Natural killer cell (primary cell): ENCODE measurements at regions not wholly inside any gene's neighbourhood (a gene's known extent, or its start where the extent isn't known, plus 50 kb on each side); places are given as distances from the start of the nearest gene placed in this dataset.

ENCODE experiments used
- ATAC-seq, 3 donors: fragments of 150-1000 bp in 2 of 3; fragments of 200-7000 bp in 1 of 3; cut with Tn5 transposase; 1 replicate in 1 of 3; 2 replicates in 2 of 3; pipeline ENCODE4 v1.10.0; 2021; ENCODE audit warnings: mild to moderate bottlenecking in 2 of 3, moderate library complexity in 2 of 3
- DNase-seq, 2 donors: peaks; one replicate each; pipeline versions ENCODE4 v3.0.0 to v3.0.0-alpha.2; 2013 to 2021; ENCODE audit warnings: mixed read lengths in 1 of 2
- H3K27ac ChIP-seq: one replicate; pipeline ENCODE4 v1.5.1; 2013; ENCODE audit warnings: mild to moderate bottlenecking, low read length
- H3K27me3 ChIP-seq: one replicate; pipeline ENCODE4 v1.6.1; 2013; ENCODE audit warnings: low read length; ENCODE audit not compliant: control insufficient read depth, insufficient read depth
- H3K36me3 ChIP-seq: one replicate; pipeline ENCODE4 v1.6.1; 2013; ENCODE audit warnings: low read length; ENCODE audit not compliant: control insufficient read depth, insufficient read depth
- H3K4me1 ChIP-seq: one replicate; pipeline ENCODE4 v1.6.1; 2013; ENCODE audit warnings: low read length; ENCODE audit not compliant: control insufficient read depth, insufficient read depth
- H3K4me3 ChIP-seq: one replicate; pipeline ENCODE4 v1.5.1; 2013; ENCODE audit warnings: low read length
- H3K9me3 ChIP-seq: one replicate; pipeline ENCODE4 v1.6.1; 2013; ENCODE audit warnings: low read length; ENCODE audit not compliant: control insufficient read depth, insufficient read depth
- H3K27ac Mint-ChIP-seq, 2 donors: one replicate each; pipeline ENCODE4 v1.8.0; 2022; ENCODE audit warnings: mild to moderate bottlenecking in 2 of 2, mixed read lengths in 2 of 2, moderate library complexity in 1 of 2
- H3K27me3 Mint-ChIP-seq, 2 donors: one replicate each; pipeline ENCODE4 v1.8.0; 2022; ENCODE audit warnings: low read depth in 2 of 2, mixed read lengths in 2 of 2
- H3K36me3 Mint-ChIP-seq: one replicate; pipeline ENCODE4 v1.8.0; 2022; ENCODE audit warnings: mixed read lengths
- H3K4me1 Mint-ChIP-seq, 2 donors: one replicate each; pipeline ENCODE4 v1.8.0; 2022; ENCODE audit warnings: mixed read lengths in 2 of 2
- H3K4me3 Mint-ChIP-seq: one replicate; pipeline ENCODE4 v1.8.0; 2022; ENCODE audit warnings: mild to moderate bottlenecking, moderate library complexity, mixed read lengths
- H3K9me3 Mint-ChIP-seq, 2 donors: one replicate each; pipeline ENCODE4 v1.8.0; 2022; ENCODE audit warnings: mixed read lengths in 2 of 2
- WGBS: methylation state at CpG from one replicate; pipeline ENCODE4 v1.1.7; 2013; ENCODE audit warnings: missing lambda C conversion rate; ENCODE audit not compliant: insufficient coverage; 5-methylcytosine and 5-hydroxymethylcytosine counted together
- intact Hi-C: fragments of 100-400 bp; cut with micrococcal nuclease; formaldehyde crosslinking; loops from one replicate; pipeline ENCODE4 v1.14.2; 2022
- TF ChIP-seq, protein P1 (sequence below): fragments of 200-600 bp; IDR thresholded peaks from one replicate; pipeline ENCODE4 v1.8.0; 2022; ENCODE audit warnings: antibody characterized with exemption

DNA sequence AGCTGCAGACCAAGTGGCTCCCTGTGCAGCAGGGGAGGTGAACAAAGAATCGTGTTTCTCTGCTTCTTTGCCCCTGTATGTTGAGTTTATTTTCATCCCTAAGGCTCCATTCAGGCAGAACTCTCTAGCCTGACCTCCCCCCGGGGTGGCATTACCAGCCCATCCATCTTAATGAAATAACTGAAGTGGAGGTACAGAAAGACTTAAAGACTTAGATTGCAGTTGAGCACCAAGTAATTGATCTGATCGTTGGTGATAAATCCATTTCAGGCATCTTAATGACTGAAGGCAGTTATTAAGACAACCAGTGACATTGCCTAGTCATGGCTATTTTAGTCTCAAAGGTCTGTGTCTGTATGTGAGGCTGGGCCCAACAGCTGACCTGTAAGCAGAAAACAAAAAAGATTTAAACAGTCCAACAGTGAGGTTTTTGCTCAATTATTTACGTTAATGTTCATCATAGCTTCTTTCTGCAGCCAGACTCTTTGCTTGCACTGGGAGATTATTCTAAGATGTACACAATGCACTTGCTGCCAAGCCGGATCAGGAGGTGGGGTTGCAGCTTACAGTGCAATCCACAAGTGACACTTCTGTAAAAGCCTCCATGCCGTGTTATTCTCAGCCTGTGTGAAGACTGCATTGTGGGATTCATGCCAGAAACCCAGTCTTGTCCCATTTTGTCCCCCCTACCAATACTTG, 363.0 kb upstream of the DUSP10 start:
- Histone ChIP-seq H3K27ac (no peak overlapping the region), H3K4me3 (no peak overlapping the region), H3K4me1 (no peaks in the 10 kb centered on the region), H3K27me3 (no peaks in the 10 kb centered on the region), H3K9me3 (no peaks in the 10 kb centered on the region), H3K36me3 (no peaks in the 10 kb centered on the region)
- DNase-seq (no peak), ATAC-seq (no peak)
- peaks cover 9 to 10% of the 10 kb centered on the region in 2 donors for H3K27me3 Mint-ChIP-seq
- no peaks in the 10 kb centered on the region for H3K9me3 Mint-ChIP-seq
- no peaks in the 10 kb centered on the region for H3K36me3 Mint-ChIP-seq
- WGBS, result 76% methylated on average over 6 of the region's 6 CpGs
- H3K4me3 Mint-ChIP-seq, result no peak overlapping the region
- peaks cover 0 to 8% of the 10 kb centered on the region in 2 donors for H3K4me1 Mint-ChIP-seq
- intact Hi-C loops, result no loop called here
- no peak overlapping the region for H3K27ac Mint-ChIP-seq
- TF ChIP-seq, protein P1, sequence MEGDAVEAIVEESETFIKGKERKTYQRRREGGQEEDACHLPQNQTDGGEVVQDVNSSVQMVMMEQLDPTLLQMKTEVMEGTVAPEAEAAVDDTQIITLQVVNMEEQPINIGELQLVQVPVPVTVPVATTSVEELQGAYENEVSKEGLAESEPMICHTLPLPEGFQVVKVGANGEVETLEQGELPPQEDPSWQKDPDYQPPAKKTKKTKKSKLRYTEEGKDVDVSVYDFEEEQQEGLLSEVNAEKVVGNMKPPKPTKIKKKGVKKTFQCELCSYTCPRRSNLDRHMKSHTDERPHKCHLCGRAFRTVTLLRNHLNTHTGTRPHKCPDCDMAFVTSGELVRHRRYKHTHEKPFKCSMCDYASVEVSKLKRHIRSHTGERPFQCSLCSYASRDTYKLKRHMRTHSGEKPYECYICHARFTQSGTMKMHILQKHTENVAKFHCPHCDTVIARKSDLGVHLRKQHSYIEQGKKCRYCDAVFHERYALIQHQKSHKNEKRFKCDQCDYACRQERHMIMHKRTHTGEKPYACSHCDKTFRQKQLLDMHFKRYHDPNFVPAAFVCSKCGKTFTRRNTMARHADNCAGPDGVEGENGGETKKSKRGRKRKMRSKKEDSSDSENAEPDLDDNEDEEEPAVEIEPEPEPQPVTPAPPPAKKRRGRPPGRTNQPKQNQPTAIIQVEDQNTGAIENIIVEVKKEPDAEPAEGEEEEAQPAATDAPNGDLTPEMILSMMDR, result no peak

DNA sequence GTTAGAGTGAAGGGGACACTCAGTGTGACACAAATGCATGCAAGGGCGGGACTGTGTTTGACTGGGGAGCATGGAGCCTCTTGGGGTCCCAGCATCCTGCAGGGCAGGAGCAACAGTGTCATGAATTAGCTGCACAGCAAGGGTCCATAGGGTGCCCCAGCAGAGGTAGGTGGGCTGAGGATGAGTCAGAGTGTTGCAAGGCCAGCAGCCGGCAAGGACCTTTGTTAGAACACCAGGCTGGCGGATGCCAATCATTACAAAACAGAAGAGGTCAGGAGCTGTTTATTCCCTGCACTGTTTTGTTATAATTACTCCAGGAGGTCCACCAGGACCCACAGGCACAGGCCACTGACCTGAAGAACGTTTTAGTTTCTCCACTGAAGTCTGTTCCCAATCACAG, 362.2 kb upstream of the DUSP10 start:
- Histone ChIP-seq H3K4me3 (no peak overlapping the region), H3K9me3 (no peaks in the 10 kb centered on the region), H3K36me3 (no peaks in the 10 kb centered on the region), H3K27ac (no peak overlapping the region), H3K27me3 (no peaks in the 10 kb centered on the region), H3K4me1 (no peaks in the 10 kb centered on the region)
- ATAC-seq (no peak), DNase-seq (no peak)
- Mint-ChIP-seq H3K36me3 (no peaks in the 10 kb centered on the region), H3K27ac (no peak overlapping the region), H3K4me1 (peaks cover 0 to 8% of the 10 kb centered on the region in 2 donors), H3K9me3 (no peaks in the 10 kb centered on the region), H3K4me3 (no peak overlapping the region), H3K27me3 (peaks cover 9 to 10% of the 10 kb centered on the region in 2 donors)
- intact Hi-C loops, result no loop called here
- WGBS, result 82% methylated on average over 4 of the region's 4 CpGs
- TF ChIP-seq, protein P1, result no peak

DNA sequence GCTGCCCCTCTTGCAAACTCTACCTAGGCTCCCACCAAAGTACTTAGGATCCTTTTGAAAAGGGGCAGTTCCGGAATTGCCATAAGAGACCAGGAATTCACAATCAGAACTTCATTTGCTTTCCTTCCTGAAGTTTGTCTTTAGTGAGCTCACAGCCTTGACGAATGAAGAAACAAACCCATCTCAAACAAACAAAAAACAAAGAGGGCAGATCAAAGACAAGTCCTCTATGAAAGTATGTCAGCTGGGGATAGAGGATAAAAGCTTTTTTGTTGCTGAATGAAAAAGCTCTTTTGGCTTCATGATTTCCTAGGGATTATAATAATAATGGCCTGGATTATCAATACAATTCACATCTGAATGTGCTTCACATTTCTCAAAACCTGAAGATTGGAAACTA, 357.9 kb upstream of the DUSP10 start:
- Histone ChIP-seq H3K27ac (no peak overlapping the region), H3K9me3 (no peaks in the 10 kb centered on the region), H3K4me1 (peaks cover 15% of the 10 kb centered on the region), H3K4me3 (no peak overlapping the region), H3K27me3 (no peaks in the 10 kb centered on the region), H3K36me3 (no peaks in the 10 kb centered on the region)
- Mint-ChIP-seq H3K4me3 (no peak overlapping the region), H3K4me1 (peaks cover 0 to 8% of the 10 kb centered on the region in 2 donors), H3K27ac (no peak overlapping the region), H3K36me3 (no peaks in the 10 kb centered on the region), H3K27me3 (peaks cover 3 to 9% of the 10 kb centered on the region in 2 donors), H3K9me3 (no peaks in the 10 kb centered on the region)
- no peak for ATAC-seq
- 83% methylated on average over 1 of the region's 2 CpGs for whole genome bisulfite sequencing
- no peak for DNase-seq
- TF ChIP-seq, protein P1, result no peak
- intact Hi-C loops, result no loop called here

DNA sequence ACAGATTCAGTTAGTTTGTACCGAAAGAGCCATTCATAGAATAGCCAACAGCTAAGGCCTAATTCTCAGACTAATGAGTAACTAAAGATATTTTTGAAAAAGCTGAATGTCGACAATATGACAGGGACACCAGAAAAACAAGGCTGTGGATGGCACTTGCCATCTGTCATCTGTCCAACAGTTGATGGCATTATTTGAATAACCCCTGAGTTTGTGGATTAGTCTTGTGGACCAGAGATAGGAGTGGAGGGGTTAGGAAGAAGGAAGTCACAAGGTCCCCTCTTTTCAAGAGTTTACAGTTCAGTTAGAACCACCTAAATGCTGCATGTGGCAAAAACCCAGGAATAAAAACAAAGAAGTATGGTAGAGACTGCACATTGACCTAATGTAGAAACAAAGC, 356.5 kb upstream of the DUSP10 start:
- Histone ChIP-seq H3K4me1 (peaks cover 15% of the 10 kb centered on the region), H3K27me3 (no peaks in the 10 kb centered on the region), H3K9me3 (no peaks in the 10 kb centered on the region), H3K27ac (no peak overlapping the region), H3K36me3 (no peaks in the 10 kb centered on the region), H3K4me3 (no peak overlapping the region)
- Mint-ChIP-seq H3K36me3 (no peaks in the 10 kb centered on the region), H3K4me1 (peaks cover 0 to 8% of the 10 kb centered on the region in 2 donors), H3K27ac (no peak overlapping the region), H3K9me3 (no peaks in the 10 kb centered on the region), H3K4me3 (no peak overlapping the region), H3K27me3 (peaks cover 3 to 9% of the 10 kb centered on the region in 2 donors)
- 73% methylated on average over 1 of the region's 2 CpGs for WGBS
- intact Hi-C loops, result no loop called here
- TF ChIP-seq, protein P1, result no peak
- no peak for DNase-seq
- no peak for ATAC-seq
